ENCODE measurements at regions not wholly inside any gene's neighbourhood (a gene's known extent, or its start where the extent isn't known, plus 50 kb on each side); places are given as distances from the start of the nearest gene placed in this dataset.

DNA sequence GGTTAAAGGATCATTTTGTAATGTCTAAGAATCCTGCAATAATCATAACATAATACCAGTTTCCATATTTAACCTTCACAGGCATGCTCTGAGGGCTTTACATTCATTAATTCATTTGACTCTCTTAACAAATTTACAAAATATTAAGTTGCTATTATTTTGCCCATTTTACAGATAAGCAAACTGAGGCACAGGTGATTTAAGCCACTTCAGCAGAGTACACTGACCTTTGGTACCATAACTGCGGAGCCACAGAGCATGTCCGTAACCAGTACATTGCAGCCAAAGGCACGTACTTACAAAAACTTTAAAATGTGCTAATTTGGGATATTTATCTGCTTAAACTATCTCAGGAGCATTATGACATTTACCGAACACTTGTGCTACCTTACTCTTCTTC is 169.4 kb upstream of the MYO16 start:
- H3K36me3 ChIP-seq = no peaks in the 10 kb centered on the region
- 84% methylated on average over 4 of the region's 4 CpGs for WGBS
- H3K27me3 ChIP-seq = peaks cover 0 to 12% (median 0%) of the 10 kb centered on the region in 4 donors
- no peak overlapping the region for H3K27ac ChIP-seq (replicated peaks in 1 of 4)
- no peaks in the 10 kb centered on the region for H3K4me1 ChIP-seq
- H3K4me3 ChIP-seq = no peak overlapping the region
- DNase-seq (ENCODE audit: extremely low spot score) = no peak
- H3K9me3 ChIP-seq = no peaks in the 10 kb centered on the region
- TF ChIP-seq POLR2AphosphoS5 (IDR thresholded peaks at IDR 0.05) (no peak), EP300 (IDR thresholded peaks at IDR 0.05) (no peak), POLR2A (IDR thresholded peaks at IDR 0.05; ENCODE audit: low read depth) (no peak)
- TF ChIP-seq, protein P1, sequence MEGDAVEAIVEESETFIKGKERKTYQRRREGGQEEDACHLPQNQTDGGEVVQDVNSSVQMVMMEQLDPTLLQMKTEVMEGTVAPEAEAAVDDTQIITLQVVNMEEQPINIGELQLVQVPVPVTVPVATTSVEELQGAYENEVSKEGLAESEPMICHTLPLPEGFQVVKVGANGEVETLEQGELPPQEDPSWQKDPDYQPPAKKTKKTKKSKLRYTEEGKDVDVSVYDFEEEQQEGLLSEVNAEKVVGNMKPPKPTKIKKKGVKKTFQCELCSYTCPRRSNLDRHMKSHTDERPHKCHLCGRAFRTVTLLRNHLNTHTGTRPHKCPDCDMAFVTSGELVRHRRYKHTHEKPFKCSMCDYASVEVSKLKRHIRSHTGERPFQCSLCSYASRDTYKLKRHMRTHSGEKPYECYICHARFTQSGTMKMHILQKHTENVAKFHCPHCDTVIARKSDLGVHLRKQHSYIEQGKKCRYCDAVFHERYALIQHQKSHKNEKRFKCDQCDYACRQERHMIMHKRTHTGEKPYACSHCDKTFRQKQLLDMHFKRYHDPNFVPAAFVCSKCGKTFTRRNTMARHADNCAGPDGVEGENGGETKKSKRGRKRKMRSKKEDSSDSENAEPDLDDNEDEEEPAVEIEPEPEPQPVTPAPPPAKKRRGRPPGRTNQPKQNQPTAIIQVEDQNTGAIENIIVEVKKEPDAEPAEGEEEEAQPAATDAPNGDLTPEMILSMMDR (IDR thresholded peaks at IDR 0.05) = no peak
- intact Hi-C loops (cut with DNase I) = no loop called here

DNA sequence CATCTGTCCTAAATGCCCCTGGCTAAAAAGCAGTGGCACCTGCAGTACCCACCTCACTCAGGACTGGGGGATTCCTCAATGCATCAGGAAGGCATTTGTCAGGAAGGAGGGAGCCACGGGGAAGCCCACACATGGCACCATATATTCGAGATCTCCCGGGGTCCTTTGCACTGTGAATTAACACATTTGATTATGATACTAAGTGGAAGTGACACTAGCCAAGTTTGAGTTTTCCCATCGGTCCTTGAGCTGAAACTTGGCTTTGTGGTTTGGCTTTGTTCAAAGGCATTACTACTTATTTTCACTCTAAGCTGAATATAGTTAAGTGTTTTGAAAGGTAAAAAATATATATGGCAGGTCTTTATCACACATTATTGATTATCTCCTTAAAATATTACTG is 168.7 kb upstream of the MYO16 start:
- no peak for DNase-seq (ENCODE audit: extremely low spot score)
- Histone ChIP-seq H3K4me1 (no peaks in the 10 kb centered on the region), H3K27ac (replicated peaks in 1 of 4) (no peak overlapping the region), H3K36me3 (no peaks in the 10 kb centered on the region), H3K9me3 (no peaks in the 10 kb centered on the region), H3K27me3 (peaks cover 0 to 7% (median 0%) of the 10 kb centered on the region in 4 donors), H3K4me3 (no peak overlapping the region)
- TF ChIP-seq EP300 (IDR thresholded peaks at IDR 0.05) (no peak), POLR2AphosphoS5 (IDR thresholded peaks at IDR 0.05) (no peak), POLR2A (IDR thresholded peaks at IDR 0.05; ENCODE audit: low read depth) (no peak)
- TF ChIP-seq, protein P1 (IDR thresholded peaks at IDR 0.05) = no peak
- 41% methylated on average over 4 of the region's 4 CpGs for WGBS
- intact Hi-C loops (cut with DNase I) = no loop called here

DNA sequence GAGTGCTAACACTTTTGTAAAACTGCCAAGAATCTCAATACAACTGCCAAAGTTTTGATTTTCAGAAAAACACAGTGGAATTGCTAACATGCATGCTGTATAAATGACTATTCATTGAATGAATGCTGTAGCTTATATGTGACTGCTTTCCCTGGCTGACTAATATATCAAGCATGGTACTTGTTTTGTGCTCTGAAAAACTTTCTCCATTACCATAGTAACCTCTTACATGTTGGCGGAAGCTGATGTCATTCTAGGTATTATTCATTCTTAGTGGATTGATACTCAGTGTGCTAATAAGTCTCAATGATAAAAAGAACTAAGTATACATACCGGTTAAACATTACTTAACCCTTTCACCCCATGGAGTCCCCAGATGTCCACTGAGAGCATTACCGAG is 166.1 kb upstream of the MYO16 start:
- H3K36me3 ChIP-seq = no peaks in the 10 kb centered on the region
- H3K4me3 ChIP-seq = no peak overlapping the region
- 44% methylated on average over 3 of the region's 3 CpGs for WGBS
- H3K27me3 ChIP-seq = no peaks in the 10 kb centered on the region
- TF ChIP-seq EP300 (IDR thresholded peaks at IDR 0.05) (no peak), POLR2A (IDR thresholded peaks at IDR 0.05; ENCODE audit: low read depth) (no peak), POLR2AphosphoS5 (IDR thresholded peaks at IDR 0.05) (no peak)
- TF ChIP-seq, protein P1 (IDR thresholded peaks at IDR 0.05) = no peak
- intact Hi-C loops (cut with DNase I) = no loop called here
- no peaks in the 10 kb centered on the region for H3K4me1 ChIP-seq
- no peaks in the 10 kb centered on the region for H3K9me3 ChIP-seq
- H3K27ac ChIP-seq (replicated peaks in 1 of 4) = no peak overlapping the region
- no peak for DNase-seq (ENCODE audit: extremely low spot score)

DNA sequence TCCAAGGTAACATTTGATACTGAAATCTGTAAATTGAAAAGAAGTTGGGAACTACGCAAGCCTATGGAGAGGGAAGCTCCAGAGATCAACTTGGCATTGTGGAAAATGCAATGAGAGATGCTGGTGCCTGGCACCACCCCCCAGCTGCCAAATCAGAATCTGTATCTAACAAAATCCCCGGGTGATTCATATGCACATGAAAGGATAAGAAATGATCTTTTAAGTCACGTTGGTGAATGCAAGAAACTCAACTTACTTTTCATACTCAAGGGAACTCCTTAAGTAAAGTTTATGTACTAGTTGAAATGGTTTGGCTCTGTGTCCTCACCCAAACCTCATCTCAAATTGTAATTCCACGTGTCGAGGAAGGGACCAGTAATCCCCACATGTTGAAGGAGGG is 158.5 kb upstream of the MYO16 start:
- no peaks in the 10 kb centered on the region for H3K27me3 ChIP-seq
- intact Hi-C loops (cut with DNase I) = no loop called here
- no peaks in the 10 kb centered on the region for H3K9me3 ChIP-seq
- no peak for TF ChIP-seq POLR2A (IDR thresholded peaks at IDR 0.05; ENCODE audit: low read depth)
- TF ChIP-seq EP300 (IDR thresholded peaks at IDR 0.05) = no peak
- TF ChIP-seq POLR2AphosphoS5 (IDR thresholded peaks at IDR 0.05) = no peak
- TF ChIP-seq, protein P1 (IDR thresholded peaks at IDR 0.05) = no peak
- 76% methylated on average over 5 of the region's 5 CpGs for WGBS
- H3K36me3 ChIP-seq = no peaks in the 10 kb centered on the region
- DNase-seq (ENCODE audit: extremely low spot score) = no peak
- no peaks in the 10 kb centered on the region for H3K4me1 ChIP-seq
- no peak overlapping the region for H3K27ac ChIP-seq (replicated peaks in 1 of 4)
- no peak overlapping the region for H3K4me3 ChIP-seq

DNA sequence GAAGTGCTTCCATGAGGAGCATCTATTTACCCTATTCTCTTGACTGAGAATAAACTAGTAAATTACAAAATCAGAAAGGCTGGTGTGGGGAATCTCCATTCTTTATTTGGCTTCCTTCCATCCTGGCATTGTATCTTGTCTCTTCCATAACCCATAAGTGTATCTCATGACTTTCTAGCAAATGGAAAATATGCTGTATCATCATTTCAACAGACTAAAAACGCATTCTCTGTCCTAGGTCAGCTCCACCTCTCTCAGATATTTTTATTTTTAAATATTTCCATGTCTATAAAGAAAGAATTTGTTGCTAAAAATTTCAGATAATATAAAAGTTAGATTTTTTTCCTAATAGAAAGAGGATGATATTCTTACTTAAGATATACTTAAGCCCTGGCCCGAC is 154.2 kb upstream of the MYO16 start:
- H3K27me3 ChIP-seq = no peaks in the 10 kb centered on the region
- intact Hi-C loops (cut with DNase I) = no loop called here
- H3K4me3 ChIP-seq = no peak overlapping the region
- no peak for DNase-seq (ENCODE audit: extremely low spot score)
- no peak overlapping the region for H3K27ac ChIP-seq (replicated peaks in 1 of 4)
- 88% methylated on average over 2 of the region's 2 CpGs for WGBS
- H3K36me3 ChIP-seq = no peaks in the 10 kb centered on the region
- H3K9me3 ChIP-seq = no peaks in the 10 kb centered on the region
- TF ChIP-seq POLR2A (IDR thresholded peaks at IDR 0.05; ENCODE audit: low read depth) = no peak
- no peak for TF ChIP-seq EP300 (IDR thresholded peaks at IDR 0.05)
- TF ChIP-seq, protein P1 (IDR thresholded peaks at IDR 0.05) = no peak
- TF ChIP-seq POLR2AphosphoS5 (IDR thresholded peaks at IDR 0.05) = no peak
- H3K4me1 ChIP-seq = no peaks in the 10 kb centered on the region

Data from esophagus muscularis mucosa (tissue), 4 donors.